Activated B cell treated with CpG ODN at 0.5 μM for 24 hours (primary cell): ENCODE measurements at regions not wholly inside any gene's neighbourhood (a gene's known extent, or its start where the extent isn't known, plus 50 kb on each side); places are given as distances from the start of the nearest gene placed in this dataset.
"Not testable (repeated sequence)": the region's sequence is repeated elsewhere in the genome, so short reads cannot be mapped to it uniquely, and the experiment has no call there.

Source experiments
- ATAC-seq: fragments of 200-7000 bp; cut with Tn5 transposase; one replicate; pipeline ENCODE4 v1.10.0; 2021; ENCODE audit warnings: low read depth, mild to moderate bottlenecking, moderate library complexity
- CTCF ChIA-PET: fragments of 350-600 bp; sonication (Branson Sonifier 250); formaldehyde crosslinking; loops from one replicate; lab custom pipeline; 2021; ENCODE audit warnings: antibody characterized with exemption; lab: Charles Lee
- POLR2A ChIA-PET: fragments of 350-600 bp; sonication (Branson Sonifier 250); formaldehyde crosslinking; loops from one replicate; lab custom pipeline; 2021; ENCODE audit warnings: antibody characterized with exemption; lab: Charles Lee
- DNase-seq: peaks from one replicate; pipeline ENCODE4 v3.0.0; 2022
- H3K27ac Mint-ChIP-seq: one replicate; pipeline ENCODE4 v1.8.0; 2020; ENCODE audit warnings: mixed read lengths
- H3K27me3 Mint-ChIP-seq: one replicate; pipeline ENCODE4 v1.8.0; 2021; ENCODE audit warnings: mixed read lengths
- H3K36me3 Mint-ChIP-seq: one replicate; pipeline ENCODE4 v1.8.0; 2021; ENCODE audit warnings: low read depth, mixed read lengths
- H3K4me1 Mint-ChIP-seq: one replicate; pipeline ENCODE4 v1.8.0; 2021; ENCODE audit warnings: mixed read lengths
- H3K4me3 Mint-ChIP-seq: one replicate; pipeline ENCODE4 v1.8.0; 2020; ENCODE audit warnings: mild to moderate bottlenecking, mixed read lengths
- H3K9me3 Mint-ChIP-seq: one replicate; pipeline ENCODE4 v1.8.0; 2020; ENCODE audit warnings: mixed read lengths
- CTCF ChIP-seq: fragments of 200-600 bp; IDR thresholded peaks from one replicate; pipeline ENCODE4 v1.8.0; 2022; ENCODE audit warnings: antibody characterized with exemption, mild to moderate bottlenecking
- intact Hi-C: fragments of 100-400 bp; cut with micrococcal nuclease; formaldehyde crosslinking; loops from one replicate; pipeline ENCODE4 v1.15.1; 2024

GRCh38 chr10:95137990-95138625 lies 55.9 kb upstream of the ACSM6 start:
- H3K27me3 Mint-ChIP-seq, CTCF ChIA-PET, POLR2A ChIA-PET, H3K4me3 Mint-ChIP-seq, ATAC-seq, H3K9me3 Mint-ChIP-seq, H3K27ac Mint-ChIP-seq, intact Hi-C loops, DNase-seq, H3K4me1 Mint-ChIP-seq: not testable (repeated sequence)
- peaks cover 15% of the 10 kb centered on the region for H3K36me3 Mint-ChIP-seq

GRCh38 chr10:95134490-95134889 lies 59.5 kb upstream of the ACSM6 start:
- intact Hi-C loops: no loop called here
- no peaks in the 10 kb centered on the region for H3K36me3 Mint-ChIP-seq
- H3K4me1 Mint-ChIP-seq: no peaks in the 10 kb centered on the region
- ChIA-PET POLR2A (no interaction called here), CTCF (interaction anchor here (0.6 to 2.6 kb wide), 5 partner anchors 107 to 596 kb away, joined by 3 to 20 read pairs (median 3); no protein-coding TSS in a partner anchor)
- H3K9me3 Mint-ChIP-seq: no peaks in the 10 kb centered on the region
- DNase-seq (no peak), ATAC-seq (no peak)
- H3K27ac Mint-ChIP-seq: no peak overlapping the region
- no peaks in the 10 kb centered on the region for H3K27me3 Mint-ChIP-seq
- TF ChIP-seq CTCF: no peak
- H3K4me3 Mint-ChIP-seq: no peak overlapping the region

- Mint-ChIP-seq H3K9me3 (no peaks in the 10 kb centered on the region), H3K36me3 (no peaks in the 10 kb centered on the region), H3K27me3 (no peaks in the 10 kb centered on the region), H3K4me3 (no peak overlapping the region), H3K4me1 (no peaks in the 10 kb centered on the region), H3K27ac (no peak overlapping the region)
- ChIA-PET CTCF (interaction anchor here (0.6 to 2.6 kb wide), 7 partner anchors 107 to 597 kb away, joined by 3 to 20 read pairs (median 4); no protein-coding TSS in a partner anchor), POLR2A (no interaction called here)
- ATAC-seq (no peak), DNase-seq (no peak)
- intact Hi-C loops: loop anchor here (1.0 kb wide), 3 partner anchors 109 to 312 kb away; no protein-coding TSS in a partner anchor
- TF ChIP-seq CTCF: no peak
These were observed 60.0 kb upstream of the ACSM6 start for GRCh38 chr10:95133997-95134396.

- Mint-ChIP-seq H3K27me3 (peaks cover 1% of the 10 kb centered on the region), H3K36me3 (no peaks in the 10 kb centered on the region), H3K4me1 (no peaks in the 10 kb centered on the region), H3K4me3 (no peak overlapping the region), H3K9me3 (no peaks in the 10 kb centered on the region), H3K27ac (no peak overlapping the region)
- peak; percentile 65 for ATAC-seq
- peak; percentile 43 for DNase-seq
- ChIA-PET CTCF (interaction anchor here (0.8 to 2.6 kb wide), 9 partner anchors 50 to 312 kb away, joined by 3 to 20 read pairs (median 3); no protein-coding TSS in a partner anchor), POLR2A (no interaction called here)
- intact Hi-C loops: loop anchor here (1.0 kb wide), 3 partner anchors 110 to 313 kb away; no protein-coding TSS in a partner anchor
- TF ChIP-seq CTCF: no peak
These were observed 60.9 kb upstream of the ACSM6 start for GRCh38 chr10:95133016-95133752.

DNA sequence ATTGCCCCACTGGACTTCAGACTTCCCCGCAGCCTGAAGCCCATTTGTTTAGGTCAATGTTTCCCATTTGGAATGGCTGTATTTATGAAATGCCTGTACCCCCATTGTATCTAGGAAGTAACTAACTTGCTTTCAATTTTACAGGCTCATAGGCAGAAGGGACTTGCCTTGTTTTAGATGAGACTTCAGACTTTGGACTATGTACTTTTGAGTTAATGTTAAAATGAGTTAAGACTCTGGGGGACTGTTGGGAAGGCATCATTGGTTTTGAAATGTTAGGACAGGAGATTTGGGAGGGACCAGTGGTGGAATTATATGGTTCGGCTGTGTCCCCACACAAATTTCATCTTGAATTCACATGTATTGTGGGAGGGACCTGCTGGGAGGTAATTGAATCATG lies 61.1 kb upstream of the CYP2C8 start:
- H3K4me1 Mint-ChIP-seq, ATAC-seq, intact Hi-C loops, H3K27ac Mint-ChIP-seq, H3K9me3 Mint-ChIP-seq, H3K36me3 Mint-ChIP-seq, DNase-seq, POLR2A ChIA-PET, CTCF ChIA-PET, H3K4me3 Mint-ChIP-seq, H3K27me3 Mint-ChIP-seq: not testable (repeated sequence)

DNA sequence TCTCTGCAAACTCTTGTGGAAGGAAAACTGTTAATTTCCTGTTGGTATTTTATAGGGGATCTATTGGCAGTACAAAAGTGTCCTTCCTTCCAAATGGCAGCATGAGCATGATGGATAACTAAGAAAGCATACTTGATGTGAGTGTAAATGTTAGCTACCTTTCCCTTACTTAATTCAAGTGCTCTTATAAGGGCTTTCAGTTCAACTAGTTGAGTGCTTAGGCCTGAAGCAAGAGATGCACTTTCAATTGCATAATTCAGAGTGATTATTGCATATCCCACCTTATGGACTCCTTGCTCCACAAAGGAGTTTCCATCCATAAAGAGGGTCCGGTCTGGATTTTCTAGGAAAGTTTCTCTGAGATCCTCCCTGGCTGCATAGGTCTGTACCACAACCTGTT lies 56.3 kb upstream of the CYP2C8 start:
- peaks cover 7% of the 10 kb centered on the region for H3K9me3 Mint-ChIP-seq
- ChIA-PET POLR2A (no interaction called here), CTCF (no interaction called here)
- H3K27ac Mint-ChIP-seq: no peak overlapping the region
- ATAC-seq (no peak), DNase-seq (no peak)
- peaks cover 14% of the 10 kb centered on the region for H3K27me3 Mint-ChIP-seq
- TF ChIP-seq CTCF: no peak
- intact Hi-C loops: no loop called here
- no peaks in the 10 kb centered on the region for H3K36me3 Mint-ChIP-seq
- no peak overlapping the region for H3K4me3 Mint-ChIP-seq
- no peaks in the 10 kb centered on the region for H3K4me1 Mint-ChIP-seq
